ENCODE measurements at regions not wholly inside any gene's neighbourhood (a gene's known extent, or its start where the extent isn't known, plus 50 kb on each side); places are given as distances from the start of the nearest gene placed in this dataset.

DNA sequence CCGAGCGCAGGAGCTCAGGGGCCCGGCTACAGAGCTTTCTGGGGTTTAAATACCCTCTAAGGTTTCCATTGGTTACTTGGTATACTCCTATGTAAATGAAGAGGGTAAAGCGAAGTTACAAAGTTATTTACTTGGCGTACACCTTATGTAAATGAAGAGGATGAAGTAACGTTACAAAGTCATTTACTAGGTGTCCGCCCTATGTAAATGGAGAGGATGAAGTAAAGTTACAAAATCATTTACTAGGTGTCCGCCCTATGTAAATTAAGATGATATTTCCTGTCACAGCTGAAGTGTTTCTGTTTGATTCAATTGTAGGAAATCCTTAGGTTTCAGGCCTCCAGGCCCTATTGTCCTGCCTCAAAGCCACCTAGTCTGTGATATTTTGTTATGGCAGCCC lies 358.2 kb downstream of the MTRR start:
- TF ChIP-seq CSDC2 (CRISPR knock-in tag; IDR thresholded peaks at IDR 0.05) (no peak), ARNTL (CRISPR knock-in tag; IDR thresholded peaks at IDR 0.05; ENCODE audit: borderline replicate concordance, low read depth) (no peak), RARB (CRISPR knock-in tag; IDR thresholded peaks at IDR 0.05) (no peak), ESRRG (CRISPR knock-in tag; IDR thresholded peaks at IDR 0.05) (no peak), OSR1 (CRISPR knock-in tag; IDR thresholded peaks at IDR 0.05) (no peak), SNAI2 (CRISPR knock-in tag; IDR thresholded peaks at IDR 0.05) (no peak), BACH2 (CRISPR knock-in tag; IDR thresholded peaks at IDR 0.05; ENCODE audit: borderline replicate concordance) (no peak), ZFP30 (CRISPR knock-in tag; IDR thresholded peaks at IDR 0.05) (no peak), PPARA (CRISPR knock-in tag; IDR thresholded peaks at IDR 0.05; ENCODE audit: borderline replicate concordance) (no peak), TOX (CRISPR knock-in tag; IDR thresholded peaks at IDR 0.05; ENCODE audit: borderline replicate concordance) (no peak), ZNF8 (CRISPR knock-in tag; IDR thresholded peaks at IDR 0.05) (no peak), ZFP3 (CRISPR knock-in tag; IDR thresholded peaks at IDR 0.05) (no peak), TCF4 (CRISPR knock-in tag; IDR thresholded peaks at IDR 0.05; ENCODE audit: borderline replicate concordance) (no peak), GLIS3 (CRISPR knock-in tag; IDR thresholded peaks at IDR 0.05) (no peak), ZNF565 (CRISPR knock-in tag; conservative IDR thresholded peaks at IDR 0.05; ENCODE audit: low read depth) (no peak)
- TF ChIP-seq, protein P1, sequence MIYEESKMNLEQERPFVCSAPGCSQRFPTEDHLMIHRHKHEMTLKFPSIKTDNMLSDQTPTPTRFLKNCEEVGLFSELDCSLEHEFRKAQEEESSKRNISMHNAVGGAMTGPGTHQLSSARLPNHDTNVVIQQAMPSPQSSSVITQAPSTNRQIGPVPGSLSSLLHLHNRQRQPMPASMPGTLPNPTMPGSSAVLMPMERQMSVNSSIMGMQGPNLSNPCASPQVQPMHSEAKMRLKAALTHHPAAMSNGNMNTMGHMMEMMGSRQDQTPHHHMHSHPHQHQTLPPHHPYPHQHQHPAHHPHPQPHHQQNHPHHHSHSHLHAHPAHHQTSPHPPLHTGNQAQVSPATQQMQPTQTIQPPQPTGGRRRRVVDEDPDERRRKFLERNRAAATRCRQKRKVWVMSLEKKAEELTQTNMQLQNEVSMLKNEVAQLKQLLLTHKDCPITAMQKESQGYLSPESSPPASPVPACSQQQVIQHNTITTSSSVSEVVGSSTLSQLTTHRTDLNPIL (CRISPR knock-in tag; IDR thresholded peaks at IDR 0.05; ENCODE audit: low read depth) = no peak
- TF ChIP-seq, protein P2, sequence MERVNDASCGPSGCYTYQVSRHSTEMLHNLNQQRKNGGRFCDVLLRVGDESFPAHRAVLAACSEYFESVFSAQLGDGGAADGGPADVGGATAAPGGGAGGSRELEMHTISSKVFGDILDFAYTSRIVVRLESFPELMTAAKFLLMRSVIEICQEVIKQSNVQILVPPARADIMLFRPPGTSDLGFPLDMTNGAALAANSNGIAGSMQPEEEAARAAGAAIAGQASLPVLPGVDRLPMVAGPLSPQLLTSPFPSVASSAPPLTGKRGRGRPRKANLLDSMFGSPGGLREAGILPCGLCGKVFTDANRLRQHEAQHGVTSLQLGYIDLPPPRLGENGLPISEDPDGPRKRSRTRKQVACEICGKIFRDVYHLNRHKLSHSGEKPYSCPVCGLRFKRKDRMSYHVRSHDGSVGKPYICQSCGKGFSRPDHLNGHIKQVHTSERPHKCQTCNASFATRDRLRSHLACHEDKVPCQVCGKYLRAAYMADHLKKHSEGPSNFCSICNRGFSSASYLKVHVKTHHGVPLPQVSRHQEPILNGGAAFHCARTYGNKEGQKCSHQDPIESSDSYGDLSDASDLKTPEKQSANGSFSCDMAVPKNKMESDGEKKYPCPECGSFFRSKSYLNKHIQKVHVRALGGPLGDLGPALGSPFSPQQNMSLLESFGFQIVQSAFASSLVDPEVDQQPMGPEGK (CRISPR knock-in tag; IDR thresholded peaks at IDR 0.05; ENCODE audit: borderline replicate concordance) = no peak
- TF ChIP-seq, protein P3, sequence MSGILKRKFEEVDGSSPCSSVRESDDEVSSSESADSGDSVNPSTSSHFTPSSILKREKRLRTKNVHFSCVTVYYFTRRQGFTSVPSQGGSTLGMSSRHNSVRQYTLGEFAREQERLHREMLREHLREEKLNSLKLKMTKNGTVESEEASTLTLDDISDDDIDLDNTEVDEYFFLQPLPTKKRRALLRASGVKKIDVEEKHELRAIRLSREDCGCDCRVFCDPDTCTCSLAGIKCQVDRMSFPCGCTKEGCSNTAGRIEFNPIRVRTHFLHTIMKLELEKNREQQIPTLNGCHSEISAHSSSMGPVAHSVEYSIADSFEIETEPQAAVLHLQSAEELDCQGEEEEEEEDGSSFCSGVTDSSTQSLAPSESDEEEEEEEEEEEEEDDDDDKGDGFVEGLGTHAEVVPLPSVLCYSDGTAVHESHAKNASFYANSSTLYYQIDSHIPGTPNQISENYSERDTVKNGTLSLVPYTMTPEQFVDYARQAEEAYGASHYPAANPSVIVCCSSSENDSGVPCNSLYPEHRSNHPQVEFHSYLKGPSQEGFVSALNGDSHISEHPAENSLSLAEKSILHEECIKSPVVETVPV (CRISPR knock-in tag; IDR thresholded peaks at IDR 0.05) = no peak
- ATAC-seq = no peak

DNA sequence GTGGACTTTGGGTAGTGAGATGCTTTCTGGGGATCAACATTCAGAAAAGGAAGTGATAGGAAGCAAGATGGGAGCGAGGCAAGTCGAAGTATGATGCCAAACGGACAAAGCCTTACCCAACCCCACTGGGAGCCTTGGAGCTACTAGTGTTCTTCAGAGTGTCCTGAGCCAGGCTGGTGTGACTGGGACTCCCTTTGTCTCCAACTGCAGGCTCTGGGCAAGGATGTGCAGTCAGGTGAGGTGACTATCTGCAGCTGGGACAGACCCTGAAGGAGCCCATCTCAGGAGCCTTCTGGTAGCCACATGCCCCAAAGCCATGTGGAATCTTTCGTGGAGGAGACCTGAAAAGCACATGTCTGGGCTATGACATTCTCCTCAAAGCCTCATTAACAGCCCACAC lies 360.6 kb downstream of the MTRR start:
- ATAC-seq = no peak
- no peak for TF ChIP-seq ZNF565 (CRISPR knock-in tag; conservative IDR thresholded peaks at IDR 0.05; ENCODE audit: low read depth)
- no peak for TF ChIP-seq OSR1 (CRISPR knock-in tag; IDR thresholded peaks at IDR 0.05)
- TF ChIP-seq, protein P3 (CRISPR knock-in tag; IDR thresholded peaks at IDR 0.05) = no peak
- no peak for TF ChIP-seq ESRRG (CRISPR knock-in tag; IDR thresholded peaks at IDR 0.05)
- TF ChIP-seq ZC3H10 (CRISPR knock-in tag; IDR thresholded peaks at IDR 0.05) = no peak
- no peak for TF ChIP-seq RARB (CRISPR knock-in tag; IDR thresholded peaks at IDR 0.05)
- TF ChIP-seq ARNTL (CRISPR knock-in tag; IDR thresholded peaks at IDR 0.05; ENCODE audit: borderline replicate concordance, low read depth) = no peak
- TF ChIP-seq, protein P1 (CRISPR knock-in tag; IDR thresholded peaks at IDR 0.05; ENCODE audit: low read depth) = no peak
- no peak for TF ChIP-seq ZFP30 (CRISPR knock-in tag; IDR thresholded peaks at IDR 0.05)
- TF ChIP-seq, protein P4, sequence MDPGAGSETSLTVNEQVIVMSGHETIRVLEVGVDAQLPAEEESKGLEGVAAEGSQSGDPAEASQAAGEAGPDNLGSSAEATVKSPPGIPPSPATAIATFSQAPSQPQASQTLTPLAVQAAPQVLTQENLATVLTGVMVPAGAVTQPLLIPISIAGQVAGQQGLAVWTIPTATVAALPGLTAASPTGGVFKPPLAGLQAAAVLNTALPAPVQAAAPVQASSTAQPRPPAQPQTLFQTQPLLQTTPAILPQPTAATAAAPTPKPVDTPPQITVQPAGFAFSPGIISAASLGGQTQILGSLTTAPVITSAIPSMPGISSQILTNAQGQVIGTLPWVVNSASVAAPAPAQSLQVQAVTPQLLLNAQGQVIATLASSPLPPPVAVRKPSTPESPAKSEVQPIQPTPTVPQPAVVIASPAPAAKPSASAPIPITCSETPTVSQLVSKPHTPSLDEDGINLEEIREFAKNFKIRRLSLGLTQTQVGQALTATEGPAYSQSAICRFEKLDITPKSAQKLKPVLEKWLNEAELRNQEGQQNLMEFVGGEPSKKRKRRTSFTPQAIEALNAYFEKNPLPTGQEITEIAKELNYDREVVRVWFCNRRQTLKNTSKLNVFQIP (CRISPR knock-in tag; IDR thresholded peaks at IDR 0.05; ENCODE audit: borderline replicate concordance, low read depth) = no peak
- no peak for TF ChIP-seq TOX (CRISPR knock-in tag; IDR thresholded peaks at IDR 0.05; ENCODE audit: borderline replicate concordance)

DNA sequence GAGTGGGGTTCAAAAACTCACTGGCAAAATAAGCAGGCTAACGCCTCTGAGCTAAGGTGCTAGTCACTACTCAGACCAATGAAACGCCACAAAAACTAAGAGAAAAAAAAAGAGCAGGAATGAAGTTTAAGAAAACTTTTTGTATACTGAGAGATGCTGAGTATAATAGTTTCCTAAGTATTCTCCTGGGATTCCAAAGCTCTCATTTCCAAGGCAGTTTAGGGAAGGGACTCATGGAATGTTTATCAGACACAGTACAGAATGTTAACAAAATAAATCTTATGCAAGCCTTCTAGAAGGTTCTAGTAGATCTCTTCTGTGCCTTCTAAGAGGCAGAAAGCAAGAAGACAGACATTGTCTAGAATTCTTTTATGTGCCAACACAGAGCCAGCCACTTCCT lies 361.9 kb downstream of the MTRR start:
- ATAC-seq = no peak
- TF ChIP-seq ESRRG (CRISPR knock-in tag; IDR thresholded peaks at IDR 0.05) (no peak), ZFP3 (CRISPR knock-in tag; IDR thresholded peaks at IDR 0.05) (no peak), GLIS3 (CRISPR knock-in tag; IDR thresholded peaks at IDR 0.05) (no peak), OSR1 (CRISPR knock-in tag; IDR thresholded peaks at IDR 0.05) (no peak), ZC3H10 (CRISPR knock-in tag; IDR thresholded peaks at IDR 0.05) (no peak)
- TF ChIP-seq, protein P1 (CRISPR knock-in tag; IDR thresholded peaks at IDR 0.05; ENCODE audit: low read depth) = no peak
- TF ChIP-seq, protein P3 (CRISPR knock-in tag; IDR thresholded peaks at IDR 0.05) = no peak

Data from SK-N-SH treated with all-trans-retinoic acid at 6 μM for 48 hours (cell line).